IPS DF 4.7 (cell line): ENCODE measurements at regions not wholly inside any gene's neighbourhood (a gene's known extent, or its start where the extent isn't known, plus 50 kb on each side); places are given as distances from the start of the nearest gene placed in this dataset.

Experiments
- DNase-seq: peaks from one replicate; pipeline ENCODE4 v3.0.0-alpha.2; 2013; ENCODE audit warnings: low spot score; ENCODE audit errors: extremely low read depth

- DNase-seq, result no peak
These were observed 55.1 kb upstream of the ZEB1 start for GRCh38 chr10:31263903-31264302.

GRCh38 chr10:31268444-31269303 is 50.3 kb upstream of the ZEB1 start:
- DNase-seq, result no peak
